ENCODE measurements at regions not wholly inside any gene's neighbourhood (a gene's known extent, or its start where the extent isn't known, plus 50 kb on each side); places are given as distances from the start of the nearest gene placed in this dataset.

DNA sequence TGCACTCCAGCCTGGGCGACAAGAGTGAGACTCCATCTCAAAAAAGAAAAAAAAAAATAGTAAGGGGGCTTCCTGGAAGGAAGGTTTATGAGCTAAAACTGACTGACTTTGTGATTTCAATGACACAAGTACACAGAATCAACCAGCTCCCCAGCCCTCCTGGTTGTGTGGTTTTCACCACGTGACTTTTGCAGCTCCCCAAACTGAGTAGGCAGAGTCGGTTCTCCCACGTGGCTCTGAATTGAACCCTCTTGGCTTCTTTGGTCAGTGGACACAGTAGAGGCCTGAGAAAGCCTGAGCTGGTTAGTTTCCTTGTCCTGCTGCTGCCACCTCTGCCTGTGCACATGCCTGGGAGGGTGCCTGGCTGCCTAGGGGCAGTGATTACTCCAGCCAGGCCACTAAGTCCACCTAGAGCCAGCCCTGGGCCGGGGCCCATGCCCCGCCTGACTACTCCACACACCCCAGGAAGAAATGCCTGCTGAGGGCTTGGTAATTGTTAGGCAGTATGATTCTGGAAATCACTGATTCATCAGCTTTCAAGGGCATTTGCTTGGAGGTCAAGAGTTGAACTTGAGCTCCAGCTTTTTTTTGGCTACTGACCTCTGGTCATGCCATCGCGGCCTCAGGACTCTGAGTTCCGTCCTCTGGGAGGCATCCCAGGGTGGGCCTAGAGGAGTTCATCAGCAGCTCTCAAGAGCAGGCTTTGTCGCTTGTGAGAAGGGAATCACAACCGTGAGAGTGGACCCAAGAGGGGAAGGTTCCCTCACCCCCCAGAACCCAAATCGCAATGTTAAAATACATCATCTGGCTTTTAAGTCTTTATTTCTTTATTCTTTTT lies 431.9 kb upstream of the HS6ST1 start:
- no peak overlapping the region for H3K27ac Mint-ChIP-seq
- no peak overlapping the region for H3K4me3 Mint-ChIP-seq
- H3K4me1 Mint-ChIP-seq = peaks cover 14% of the 10 kb centered on the region
- no peaks in the 10 kb centered on the region for H3K9me3 Mint-ChIP-seq
- peaks cover 18% of the 10 kb centered on the region for H3K27me3 Mint-ChIP-seq
- no peaks in the 10 kb centered on the region for H3K36me3 Mint-ChIP-seq
- DNase-seq = no peak

DNA sequence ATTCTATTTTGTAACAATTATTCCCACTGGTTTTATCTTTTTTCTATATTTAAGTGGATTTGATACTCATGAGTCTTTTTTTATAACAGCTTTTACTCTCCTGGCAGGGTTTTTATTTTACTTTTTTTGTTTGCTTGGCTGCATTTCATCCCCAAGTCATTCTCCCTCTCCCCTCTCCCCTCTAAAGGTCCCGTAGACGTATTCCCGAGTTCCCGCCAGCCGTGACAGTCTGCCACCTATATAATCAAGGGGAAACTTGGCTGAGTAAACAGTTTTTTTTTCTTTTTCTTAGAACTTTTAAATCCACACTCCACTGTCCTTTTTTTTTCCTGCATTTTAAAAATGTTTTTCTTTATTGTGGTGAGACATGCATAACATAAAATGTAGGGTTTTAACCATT lies 433.1 kb upstream of the HS6ST1 start:
- Mint-ChIP-seq H3K4me3 (no peak overlapping the region), H3K27me3 (peaks cover 13% of the 10 kb centered on the region), H3K27ac (no peak overlapping the region), H3K9me3 (no peaks in the 10 kb centered on the region), H3K36me3 (no peaks in the 10 kb centered on the region), H3K4me1 (peaks cover 14% of the 10 kb centered on the region)
- DNase-seq = no peak

DNA sequence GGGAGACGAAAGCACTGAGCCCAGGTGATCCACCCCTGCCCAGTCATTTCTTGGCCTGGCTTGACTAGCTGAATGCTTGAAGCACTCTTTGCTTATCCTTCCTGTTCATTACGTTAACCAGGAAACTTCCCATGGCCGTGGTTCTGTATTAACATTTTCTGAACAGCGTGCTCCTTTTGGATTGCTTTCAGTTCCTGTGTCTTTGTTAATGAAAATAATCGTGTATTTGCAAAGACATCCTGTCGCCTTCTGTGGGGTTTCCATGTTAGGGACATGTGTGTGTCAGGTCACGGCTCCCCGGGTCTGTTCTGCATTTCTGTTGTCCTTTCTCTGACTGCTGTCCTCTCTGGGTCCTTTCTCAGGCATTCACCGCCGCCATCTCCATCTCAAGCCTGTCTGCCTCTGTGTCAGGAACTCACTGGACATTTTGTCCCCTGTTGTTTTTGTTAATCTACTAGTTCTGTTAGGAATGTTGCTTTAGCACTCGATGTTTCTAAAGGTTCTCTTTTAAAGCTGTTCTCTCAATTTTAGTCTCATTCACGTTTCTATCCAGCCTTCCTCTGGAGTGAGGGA lies 434.1 kb upstream of the HS6ST1 start:
- Mint-ChIP-seq H3K36me3 (no peaks in the 10 kb centered on the region), H3K9me3 (no peaks in the 10 kb centered on the region), H3K4me1 (peaks cover 14% of the 10 kb centered on the region), H3K27me3 (peaks cover 18% of the 10 kb centered on the region), H3K27ac (no peak overlapping the region), H3K4me3 (no peak overlapping the region)
- no peak for DNase-seq

DNA sequence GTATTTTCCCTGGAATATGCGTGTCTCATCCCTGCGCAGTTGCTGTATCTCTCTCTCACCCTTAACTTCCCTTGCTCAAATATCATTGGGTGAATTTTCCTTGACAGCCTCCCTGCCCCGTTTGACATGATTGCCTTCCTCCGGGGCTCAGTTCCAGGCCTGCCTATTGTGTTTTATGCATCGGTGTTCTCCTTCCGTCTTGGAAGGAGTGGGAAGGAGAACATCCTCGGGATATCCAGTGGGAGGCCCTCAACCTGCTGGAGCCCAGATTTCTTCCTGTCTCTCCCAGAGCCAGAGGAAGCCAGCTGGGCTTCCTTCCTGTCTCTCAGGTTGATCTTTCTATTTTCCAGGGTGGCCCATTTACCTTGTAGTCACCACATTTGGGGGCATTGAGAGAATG lies 434.7 kb upstream of the HS6ST1 start:
- Mint-ChIP-seq H3K36me3 (no peaks in the 10 kb centered on the region), H3K4me3 (no peak overlapping the region), H3K9me3 (no peaks in the 10 kb centered on the region), H3K27ac (no peak overlapping the region), H3K27me3 (peaks cover 18% of the 10 kb centered on the region), H3K4me1 (peaks cover 14% of the 10 kb centered on the region)
- DNase-seq = no peak

DNA sequence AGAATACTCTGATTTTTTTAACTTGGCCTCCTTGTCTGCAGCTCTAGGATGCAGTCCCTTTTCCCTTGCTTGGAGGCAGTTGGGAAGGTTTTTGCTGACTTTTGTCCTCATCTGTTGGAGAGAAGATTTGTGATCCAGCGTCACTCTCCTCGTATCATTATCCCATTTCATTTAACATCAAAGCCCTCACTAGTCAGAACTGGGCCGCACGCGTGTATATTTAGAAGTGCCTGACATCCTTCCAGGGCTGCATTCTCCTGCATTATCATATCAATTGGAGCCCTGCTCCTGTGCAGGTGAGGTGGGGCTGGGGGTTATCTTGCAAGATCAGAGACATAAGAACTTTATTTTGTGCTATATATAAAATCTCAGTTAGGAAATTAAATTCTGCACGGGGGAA lies 435.1 kb upstream of the HS6ST1 start:
- Mint-ChIP-seq H3K27me3 (peaks cover 18% of the 10 kb centered on the region), H3K4me3 (no peak overlapping the region), H3K9me3 (no peaks in the 10 kb centered on the region), H3K4me1 (peaks cover 14% of the 10 kb centered on the region), H3K36me3 (no peaks in the 10 kb centered on the region), H3K27ac (no peak overlapping the region)
- no peak for DNase-seq

DNA sequence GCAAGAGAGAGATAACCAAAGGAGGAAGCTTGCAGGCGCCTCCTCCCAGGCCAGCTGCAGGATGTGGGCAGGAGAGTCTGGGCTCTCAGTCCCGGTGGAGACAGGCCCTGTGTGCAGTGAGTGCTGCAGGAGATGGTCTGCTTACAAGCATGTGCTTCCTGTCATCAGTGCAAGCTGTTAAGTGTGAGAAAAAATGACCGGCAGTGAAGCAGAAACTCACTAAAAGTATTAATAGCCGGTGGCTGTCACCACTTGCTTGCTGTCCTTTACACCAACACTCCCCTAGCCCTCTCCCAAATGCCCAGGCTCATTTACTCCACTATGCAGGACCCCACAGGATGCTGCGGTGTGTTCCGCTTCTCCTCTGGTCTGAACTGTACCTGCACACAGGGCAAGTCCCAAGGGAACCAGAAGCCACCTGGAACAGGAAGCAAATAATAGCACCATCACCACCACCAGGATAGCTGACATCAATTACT lies 435.6 kb upstream of the HS6ST1 start:
- no peaks in the 10 kb centered on the region for H3K36me3 Mint-ChIP-seq
- peaks cover 14% of the 10 kb centered on the region for H3K4me1 Mint-ChIP-seq
- peak; percentile 18 for DNase-seq
- H3K27ac Mint-ChIP-seq = no peak overlapping the region
- no peak overlapping the region for H3K4me3 Mint-ChIP-seq
- peaks cover 18% of the 10 kb centered on the region for H3K27me3 Mint-ChIP-seq
- no peaks in the 10 kb centered on the region for H3K9me3 Mint-ChIP-seq

DNA sequence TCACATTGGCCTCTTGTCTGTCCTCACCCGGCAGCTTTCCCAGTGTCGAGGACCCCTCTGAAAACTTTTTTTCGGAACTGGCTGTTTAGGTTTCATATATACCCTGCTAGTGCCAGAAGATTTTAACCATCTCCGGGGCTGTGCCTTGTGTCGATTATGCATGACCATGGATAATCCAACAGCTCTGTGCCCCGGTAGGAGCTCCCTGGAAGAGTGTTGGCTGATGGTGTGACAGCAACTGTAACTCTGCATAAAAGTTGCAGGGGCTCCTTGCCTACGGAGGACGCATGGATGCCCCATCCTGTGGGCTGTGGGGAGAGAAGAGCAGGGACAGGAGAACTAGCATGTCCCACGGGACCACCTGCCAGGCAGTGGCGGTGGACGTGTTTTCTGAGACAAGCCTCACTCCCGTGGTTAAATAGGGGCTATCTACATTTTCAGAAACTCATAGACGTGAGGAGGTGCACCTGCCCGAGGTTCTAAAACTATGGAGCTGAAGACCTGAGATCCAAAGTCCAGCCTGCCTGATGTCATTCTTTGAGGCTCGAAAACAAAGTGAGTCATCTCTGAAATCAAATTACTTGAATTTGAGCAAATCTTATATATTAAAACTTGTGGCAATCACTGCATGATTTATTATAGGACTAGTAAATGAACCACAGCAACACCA lies 437.2 kb upstream of the HS6ST1 start:
- Mint-ChIP-seq H3K4me3 (no peak overlapping the region), H3K9me3 (no peaks in the 10 kb centered on the region), H3K4me1 (peaks cover 14% of the 10 kb centered on the region), H3K27ac (no peak overlapping the region), H3K36me3 (no peaks in the 10 kb centered on the region), H3K27me3 (peaks cover 15% of the 10 kb centered on the region)
- DNase-seq = no peak

DNA sequence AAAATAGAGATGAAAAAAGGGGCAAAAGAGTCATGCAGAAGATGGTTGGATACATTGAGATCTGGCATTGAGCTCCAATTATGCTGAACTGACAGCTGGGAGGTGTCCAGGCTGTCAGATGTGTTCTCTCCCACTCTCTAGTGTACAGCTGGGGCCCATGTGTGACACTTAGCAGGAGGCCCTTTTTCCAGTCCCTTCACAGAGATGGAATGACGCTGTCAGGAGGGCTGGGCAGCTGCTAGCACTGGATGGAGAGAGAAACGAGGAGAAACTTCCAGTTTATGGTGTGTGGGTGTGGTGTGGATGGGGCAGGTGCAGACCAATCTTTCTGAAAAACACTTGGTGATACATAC lies 437.7 kb upstream of the HS6ST1 start:
- no peak for DNase-seq
- Mint-ChIP-seq H3K4me1 (peaks cover 14% of the 10 kb centered on the region), H3K36me3 (no peaks in the 10 kb centered on the region), H3K27me3 (peaks cover 15% of the 10 kb centered on the region), H3K9me3 (no peaks in the 10 kb centered on the region), H3K4me3 (no peak overlapping the region), H3K27ac (no peak overlapping the region)

DNA sequence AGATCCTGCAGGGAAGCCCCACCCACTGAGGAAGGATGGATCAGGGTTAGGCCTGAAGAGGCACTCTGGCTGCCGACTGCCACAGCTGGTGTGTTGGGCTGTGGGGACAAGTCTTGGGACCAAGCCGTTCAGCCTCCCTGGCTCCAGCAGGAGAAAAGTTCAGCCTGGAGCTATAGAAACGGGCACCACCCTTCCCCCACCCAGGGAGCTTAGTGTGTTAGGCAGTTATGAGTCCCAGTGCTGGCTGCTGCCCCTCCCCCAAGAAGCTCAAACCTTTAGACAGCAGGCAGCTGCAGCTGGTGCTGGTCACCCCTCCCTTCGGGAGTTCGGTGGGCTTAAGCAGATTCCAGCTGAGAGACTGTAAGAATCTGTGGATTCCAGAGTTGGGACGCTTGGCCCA lies 447.1 kb upstream of the HS6ST1 start:
- DNase-seq = no peak
- no peak overlapping the region for H3K4me3 Mint-ChIP-seq
- H3K36me3 Mint-ChIP-seq = no peaks in the 10 kb centered on the region
- H3K27ac Mint-ChIP-seq = no peak overlapping the region
- peaks cover 5% of the 10 kb centered on the region for H3K27me3 Mint-ChIP-seq
- H3K4me1 Mint-ChIP-seq = no peaks in the 10 kb centered on the region
- peaks cover 19% of the 10 kb centered on the region for H3K9me3 Mint-ChIP-seq

DNA sequence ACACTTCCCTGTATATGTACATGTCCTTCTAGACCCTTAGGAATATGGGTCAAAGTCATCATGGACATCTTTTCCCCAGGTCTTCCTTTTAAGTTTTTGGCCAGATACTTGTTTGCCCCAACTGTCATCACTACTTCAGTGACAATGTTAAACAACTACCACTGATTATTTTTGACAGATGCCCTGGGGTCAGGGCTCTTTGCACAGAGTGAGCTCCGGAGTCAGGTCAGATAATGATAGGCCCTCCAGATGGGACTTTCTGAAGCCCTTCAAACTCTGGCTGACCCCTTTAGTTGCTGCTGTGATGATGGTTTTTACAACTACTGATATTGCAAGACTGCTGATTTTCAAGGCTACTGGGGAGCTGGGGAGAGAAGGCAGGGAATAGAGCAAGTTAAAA lies 449.4 kb upstream of the HS6ST1 start:
- Mint-ChIP-seq H3K4me3 (no peak overlapping the region), H3K27ac (no peak overlapping the region), H3K4me1 (no peaks in the 10 kb centered on the region), H3K27me3 (peaks cover 5% of the 10 kb centered on the region), H3K9me3 (peaks cover 13% of the 10 kb centered on the region), H3K36me3 (no peaks in the 10 kb centered on the region)
- no peak for DNase-seq

DNA sequence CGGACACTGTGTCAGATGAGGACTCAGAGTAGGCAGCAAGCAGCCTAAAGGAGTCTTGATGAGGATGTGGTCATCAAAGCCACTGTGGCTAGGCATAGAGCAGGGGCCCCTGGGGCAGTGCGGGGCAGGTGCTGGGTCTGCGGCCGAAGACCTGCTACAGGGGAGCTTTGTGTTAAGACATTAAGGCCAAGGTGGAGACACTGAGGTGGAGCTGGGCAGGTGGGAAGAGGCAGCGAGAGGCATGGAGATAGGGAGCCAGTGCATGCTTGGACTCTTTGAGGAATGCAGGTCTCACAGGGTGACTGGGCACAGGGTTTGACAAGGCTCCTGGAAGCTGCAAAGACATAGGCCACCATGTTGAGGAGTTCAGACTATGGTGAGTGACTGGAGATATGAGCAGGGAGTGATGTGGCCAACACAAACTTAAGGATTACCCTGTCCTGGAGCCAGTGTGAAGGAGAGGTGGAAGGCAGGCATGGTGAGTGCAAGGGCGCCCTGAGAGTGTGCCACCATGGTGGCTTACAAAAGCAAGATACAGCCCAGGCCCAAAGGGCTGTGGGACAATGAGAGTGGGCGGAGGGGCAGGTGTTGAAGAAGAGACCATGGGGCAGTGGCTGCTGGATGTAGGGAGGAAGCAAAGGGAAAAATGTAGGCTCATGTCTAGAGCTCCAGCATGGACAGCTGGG lies 450.9 kb upstream of the HS6ST1 start:
- no peak overlapping the region for H3K27ac Mint-ChIP-seq
- no peaks in the 10 kb centered on the region for H3K27me3 Mint-ChIP-seq
- H3K36me3 Mint-ChIP-seq = no peaks in the 10 kb centered on the region
- H3K9me3 Mint-ChIP-seq = peaks cover 2% of the 10 kb centered on the region
- no peak overlapping the region for H3K4me3 Mint-ChIP-seq
- no peaks in the 10 kb centered on the region for H3K4me1 Mint-ChIP-seq
- no peak for DNase-seq

DNA sequence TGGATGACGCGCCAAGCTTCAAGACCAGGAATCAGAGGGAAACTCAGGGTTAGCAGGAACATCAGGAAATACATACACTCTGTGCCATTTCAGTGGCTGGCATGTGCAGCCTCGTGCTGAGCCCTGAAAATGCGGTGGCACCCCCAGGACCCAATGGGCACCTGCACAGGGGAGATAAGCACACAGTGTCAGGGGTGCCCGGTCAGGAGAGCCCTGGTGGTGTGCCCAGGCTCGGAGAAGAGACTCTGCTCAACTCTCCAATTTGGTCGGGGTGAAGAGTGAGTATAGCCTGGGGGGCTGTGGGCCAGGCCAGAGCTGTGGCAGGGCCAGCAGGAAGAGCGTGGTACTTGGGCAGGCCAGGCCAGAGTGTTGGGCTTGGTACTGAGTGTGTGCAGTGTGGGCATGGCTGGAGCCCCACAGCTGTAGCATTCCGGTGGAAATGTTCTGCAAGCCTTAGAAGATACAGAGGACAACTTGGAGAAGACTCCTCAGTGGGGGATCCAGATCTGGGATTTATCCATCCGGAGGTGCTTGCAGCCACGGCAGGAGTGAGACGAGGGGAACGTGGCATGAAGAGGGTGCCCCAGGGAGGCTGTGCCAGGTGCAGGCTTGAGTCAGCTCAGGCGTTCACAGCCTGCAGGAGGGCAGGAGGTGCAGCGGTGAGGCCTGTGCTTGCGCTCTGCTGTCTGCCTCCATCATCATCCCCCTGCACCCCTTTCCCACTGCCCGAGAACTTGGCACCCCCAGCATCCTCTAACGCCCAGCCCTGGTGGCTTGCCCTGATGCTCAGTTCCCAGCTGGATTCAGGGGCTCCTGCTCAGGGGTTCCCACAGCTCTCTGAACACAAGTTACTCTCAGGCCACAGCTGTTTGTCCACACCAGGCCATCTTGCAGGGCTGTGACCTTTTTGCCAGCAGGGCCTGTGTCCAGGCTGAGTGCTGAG lies 451.7 kb upstream of the HS6ST1 start:
- H3K4me1 Mint-ChIP-seq = no peaks in the 10 kb centered on the region
- H3K4me3 Mint-ChIP-seq = no peak overlapping the region
- no peak overlapping the region for H3K27ac Mint-ChIP-seq
- H3K9me3 Mint-ChIP-seq = no peaks in the 10 kb centered on the region
- no peaks in the 10 kb centered on the region for H3K36me3 Mint-ChIP-seq
- no peaks in the 10 kb centered on the region for H3K27me3 Mint-ChIP-seq
- no peak for DNase-seq

DNA sequence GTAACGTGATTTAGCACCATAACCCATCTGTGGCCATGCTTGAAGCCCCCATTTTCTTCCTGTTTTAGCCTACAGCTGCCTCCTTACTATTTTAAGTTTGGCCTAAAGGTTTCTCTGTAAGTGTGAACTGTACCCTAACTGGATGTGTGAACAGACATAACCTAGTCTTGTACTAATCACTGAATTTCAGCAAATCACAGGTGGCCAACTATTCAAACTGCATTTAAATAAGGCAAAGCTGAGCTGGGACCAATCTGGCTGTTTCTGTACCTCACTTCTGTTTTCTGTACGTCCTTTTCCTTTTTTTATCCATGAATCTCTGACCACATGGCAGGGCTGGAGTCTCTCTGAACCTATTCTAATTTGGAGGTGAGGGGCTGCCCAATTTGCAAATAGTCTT lies 452.7 kb upstream of the HS6ST1 start:
- DNase-seq = no peak

DNA sequence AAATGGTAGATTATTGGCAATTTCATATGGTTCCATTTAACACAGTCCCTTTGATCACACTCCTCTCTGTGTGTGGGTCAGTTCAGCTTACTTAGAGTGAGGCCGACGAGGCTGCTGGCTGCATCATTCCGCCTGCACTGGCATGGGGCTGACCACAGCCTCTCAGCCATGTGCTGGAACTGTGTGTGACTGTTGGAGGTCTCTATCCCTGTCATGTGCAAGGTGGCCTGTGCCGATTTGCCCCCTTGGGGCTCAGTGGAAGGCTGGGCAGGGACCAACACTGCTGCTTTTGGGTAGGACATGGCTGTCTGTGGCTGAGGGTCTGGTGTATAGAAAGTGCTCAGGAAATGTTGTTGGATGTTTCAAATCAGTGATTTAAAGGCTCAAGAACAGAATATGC lies 454.0 kb upstream of the HS6ST1 start:
- Mint-ChIP-seq H3K4me1 (no peaks in the 10 kb centered on the region), H3K27ac (no peak overlapping the region), H3K9me3 (no peaks in the 10 kb centered on the region), H3K36me3 (no peaks in the 10 kb centered on the region), H3K27me3 (no peaks in the 10 kb centered on the region), H3K4me3 (no peak overlapping the region)
- DNase-seq = no peak

More for the DNA sequence above, 452.7 kb upstream of the HS6ST1 start:
- H3K27ac Mint-ChIP-seq = no peak overlapping the region
- no peaks in the 10 kb centered on the region for H3K27me3 Mint-ChIP-seq
- H3K4me1 Mint-ChIP-seq = no peaks in the 10 kb centered on the region
- no peaks in the 10 kb centered on the region for H3K9me3 Mint-ChIP-seq
- no peak overlapping the region for H3K4me3 Mint-ChIP-seq
- H3K36me3 Mint-ChIP-seq = no peaks in the 10 kb centered on the region

All from activated naive CD8-positive, alpha-beta T cell treated with anti-CD3 and anti-CD28 coated beads for 36 hours (primary cell).